Lung (tissue), 11 donors: ENCODE measurements at regions not wholly inside any gene's neighbourhood (a gene's known extent, or its start where the extent isn't known, plus 50 kb on each side); places are given as distances from the start of the nearest gene placed in this dataset.

ENCODE experiments used
- ATAC-seq: fragments of 200-7000 bp; cut with Tn5 transposase; one replicate; pipeline ENCODE4 v1.9.1; 2020; ENCODE audit warnings: moderate number of reproducible peaks; ENCODE audit not compliant: insufficient read depth, low FRiP score
- DNase-seq, 3 donors: peaks; one replicate each; pipeline ENCODE4 v3.0.0-alpha.2; 2013 to 2017
- H3K27ac ChIP-seq, 2 donors: one replicate each; pipeline ENCODE4 v1.5.1; 2013; ENCODE audit warnings: mild to moderate bottlenecking in 2 of 2, moderate library complexity in 2 of 2, control low read depth in 1 of 2, inconsistent platforms in 1 of 2, low read depth in 1 of 2, low read length in 1 of 2
- H3K27me3 ChIP-seq, 3 donors: one replicate each; pipeline ENCODE4 v1.5.1; 2013; ENCODE audit warnings: low read length in 2 of 3; ENCODE audit not compliant: control insufficient read depth in 3 of 3, insufficient read depth in 3 of 3
- H3K36me3 ChIP-seq, 4 donors: one replicate each; pipeline ENCODE4 v1.5.1; 2013; ENCODE audit warnings: low read length in 4 of 4, mild to moderate bottlenecking in 1 of 4, moderate library complexity in 1 of 4; ENCODE audit not compliant: control insufficient read depth in 4 of 4, insufficient read depth in 4 of 4
- H3K4me1 ChIP-seq, 5 donors: one replicate each; pipeline ENCODE4 v1.5.1; 2013; ENCODE audit warnings: low read length in 5 of 5, mild to moderate bottlenecking in 2 of 5, moderate library complexity in 1 of 5; ENCODE audit not compliant: control insufficient read depth in 5 of 5, insufficient read depth in 5 of 5
- H3K4me3 ChIP-seq: one replicate; pipeline ENCODE4 v1.5.1; 2013; ENCODE audit warnings: mild to moderate bottlenecking, control low read depth, moderate library complexity
- H3K9ac ChIP-seq, 2 donors: one replicate each; pipeline ENCODE4 v1.5.1; 2013; ENCODE audit warnings: low read length in 2 of 2, control low read depth in 1 of 2; ENCODE audit not compliant: insufficient read depth in 1 of 2
- H3K9me3 ChIP-seq, 4 donors: one replicate each; pipeline ENCODE4 v1.5.1; 2013; ENCODE audit warnings: low read length in 3 of 4, mild to moderate bottlenecking in 1 of 4, moderate library complexity in 1 of 4; ENCODE audit not compliant: control insufficient read depth in 4 of 4, insufficient read depth in 3 of 4
- WGBS, 2 donors: extraction: QIAGEN DNeasy Blood & Tissue Kit; methylation state at CpG; one replicate each; pipeline ENCODE4 v1.1.7; 2013; 5-methylcytosine and 5-hydroxymethylcytosine counted together
- TF ChIP-seq, protein P1 (sequence below): IDR thresholded peaks from 2 replicates; pipeline ENCODE4 v1.5.1; 2012; ENCODE audit warnings: mild to moderate bottlenecking; ENCODE audit errors: control extremely low read depth, extremely low read depth
- donor health status: control.
- donor health status: control.
- donor health status: Bipolar disorder and iron deficiency.
- donor health status: healthy.
- donor health status: DM: yes; HTN: yes; CAD: no.

DNA sequence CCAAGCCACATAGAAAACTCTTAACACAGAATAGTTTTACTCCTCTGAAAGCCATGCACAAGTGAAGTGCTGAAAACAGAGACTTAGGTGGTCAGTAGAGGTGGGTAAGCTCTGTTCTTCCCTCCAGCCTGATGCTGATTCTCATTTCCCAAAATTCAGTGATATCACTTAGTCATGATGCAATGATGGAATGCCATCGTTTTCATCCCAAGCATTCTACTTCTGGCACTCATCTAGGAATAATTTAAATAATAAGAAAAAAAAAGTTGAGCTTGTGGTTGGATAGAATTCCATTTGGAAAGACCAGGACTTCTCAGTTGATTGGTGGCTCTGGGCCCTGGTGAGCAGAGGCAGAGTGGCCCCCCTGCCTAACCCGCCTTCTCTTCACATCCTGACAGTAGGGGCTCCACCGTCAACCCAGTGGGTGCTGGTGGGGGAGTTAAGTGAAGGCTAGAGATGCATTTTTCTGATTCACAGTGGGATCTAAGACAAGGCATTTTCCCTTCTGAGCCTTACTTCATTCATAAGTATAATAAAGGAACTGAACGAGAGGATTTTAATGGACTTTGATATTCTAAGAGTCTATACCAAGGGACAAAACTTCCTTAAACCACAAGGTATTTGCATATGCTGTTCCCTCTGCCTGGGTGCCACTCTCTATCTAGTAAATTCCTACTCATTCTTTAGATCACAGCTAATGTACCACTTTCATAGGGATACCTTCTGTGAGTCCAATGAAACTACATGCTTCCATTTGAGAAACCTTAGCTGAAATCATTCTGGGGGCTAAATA lies 310.3 kb upstream of the DYNLRB2 start:
- TF ChIP-seq, protein P1, sequence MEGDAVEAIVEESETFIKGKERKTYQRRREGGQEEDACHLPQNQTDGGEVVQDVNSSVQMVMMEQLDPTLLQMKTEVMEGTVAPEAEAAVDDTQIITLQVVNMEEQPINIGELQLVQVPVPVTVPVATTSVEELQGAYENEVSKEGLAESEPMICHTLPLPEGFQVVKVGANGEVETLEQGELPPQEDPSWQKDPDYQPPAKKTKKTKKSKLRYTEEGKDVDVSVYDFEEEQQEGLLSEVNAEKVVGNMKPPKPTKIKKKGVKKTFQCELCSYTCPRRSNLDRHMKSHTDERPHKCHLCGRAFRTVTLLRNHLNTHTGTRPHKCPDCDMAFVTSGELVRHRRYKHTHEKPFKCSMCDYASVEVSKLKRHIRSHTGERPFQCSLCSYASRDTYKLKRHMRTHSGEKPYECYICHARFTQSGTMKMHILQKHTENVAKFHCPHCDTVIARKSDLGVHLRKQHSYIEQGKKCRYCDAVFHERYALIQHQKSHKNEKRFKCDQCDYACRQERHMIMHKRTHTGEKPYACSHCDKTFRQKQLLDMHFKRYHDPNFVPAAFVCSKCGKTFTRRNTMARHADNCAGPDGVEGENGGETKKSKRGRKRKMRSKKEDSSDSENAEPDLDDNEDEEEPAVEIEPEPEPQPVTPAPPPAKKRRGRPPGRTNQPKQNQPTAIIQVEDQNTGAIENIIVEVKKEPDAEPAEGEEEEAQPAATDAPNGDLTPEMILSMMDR, result no peak
- Histone ChIP-seq H3K36me3 (no peaks in the 10 kb centered on the region), H3K9ac (no peak overlapping the region), H3K27ac (no peak overlapping the region), H3K4me3 (no peak overlapping the region), H3K27me3 (no peaks in the 10 kb centered on the region), H3K4me1 (peaks cover 0 to 41% (median 7%) of the 10 kb centered on the region in 5 donors), H3K9me3 (peaks cover 0 to 8% (median 0%) of the 10 kb centered on the region in 4 donors)
- DNase-seq (no peak), ATAC-seq (no peak)
- 75 to 83% methylated on average over 4 of the region's 4 CpGs for WGBS, 2 donors

DNA sequence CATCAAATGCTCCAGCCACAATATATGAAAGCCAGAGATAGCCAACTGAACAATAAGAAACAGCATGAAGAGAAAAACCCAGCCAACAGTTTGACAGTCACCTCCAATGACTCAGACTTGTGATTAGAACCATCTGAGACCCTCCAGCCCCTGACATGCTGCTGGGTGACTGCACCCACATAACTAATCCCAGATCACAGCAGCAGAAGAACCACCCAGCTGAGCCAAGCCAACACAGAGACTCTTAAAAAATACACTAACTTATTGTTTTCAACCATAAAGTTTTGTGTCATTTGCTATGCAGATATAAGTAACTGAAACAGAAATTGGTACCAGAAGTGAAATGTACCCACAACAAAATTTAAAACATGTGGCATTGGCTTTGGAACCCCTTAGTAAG lies 314.3 kb upstream of the DYNLRB2 start:
- TF ChIP-seq, protein P1, result no peak
- peaks cover 0 to 8% (median 0%) of the 10 kb centered on the region in 4 donors for H3K9me3 ChIP-seq
- H3K4me1 ChIP-seq, result peaks cover 0 to 17% (median 2%) of the 10 kb centered on the region in 5 donors
- no peak overlapping the region for H3K4me3 ChIP-seq
- DNase-seq, result no peak
- H3K27me3 ChIP-seq, result no peaks in the 10 kb centered on the region
- no peak for ATAC-seq
- H3K9ac ChIP-seq, result no peak overlapping the region
- H3K36me3 ChIP-seq, result no peaks in the 10 kb centered on the region
- H3K27ac ChIP-seq, result no peak overlapping the region

DNA sequence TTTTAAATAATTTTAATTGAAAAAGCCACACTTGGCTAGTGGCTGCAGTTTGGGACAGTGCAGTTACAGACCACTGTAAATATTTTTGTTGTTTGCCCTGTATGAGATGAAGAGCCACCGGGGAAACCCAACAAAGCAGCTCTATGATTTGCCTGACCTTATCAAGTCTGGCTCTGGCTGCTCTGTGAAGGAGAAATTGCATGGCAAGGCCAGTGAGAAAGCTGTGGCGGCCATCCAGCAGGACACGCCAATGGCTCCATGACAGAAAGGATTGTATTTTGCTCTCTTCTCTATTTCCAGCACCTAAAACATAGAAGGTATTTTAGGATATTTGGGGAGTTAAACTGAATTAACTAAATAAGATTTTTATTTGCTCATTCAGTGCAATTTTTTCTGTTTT lies 330.0 kb upstream of the DYNLRB2 start:
- WGBS, 2 donors, result 85 to 93% methylated on average over 3 of the region's 3 CpGs

More for the DNA sequence above, 330.0 kb upstream of the DYNLRB2 start:
- DNase-seq (no peak), ATAC-seq (no peak)
- no peak overlapping the region for H3K9ac ChIP-seq
- no peaks in the 10 kb centered on the region for H3K4me1 ChIP-seq
- H3K9me3 ChIP-seq, result no peaks in the 10 kb centered on the region
- TF ChIP-seq, protein P1, result no peak
- no peaks in the 10 kb centered on the region for H3K27me3 ChIP-seq
- H3K36me3 ChIP-seq, result no peaks in the 10 kb centered on the region
- no peak overlapping the region for H3K27ac ChIP-seq
- H3K4me3 ChIP-seq, result no peak overlapping the region
